Osteoblast (primary cell): ENCODE measurements at regions not wholly inside any gene's neighbourhood (a gene's known extent, or its start where the extent isn't known, plus 50 kb on each side); places are given as distances from the start of the nearest gene placed in this dataset.

ENCODE experiments used
- DNase-seq: peaks from one replicate; pipeline ENCODE4 v3.0.0; 2011; ENCODE audit warnings: low spot score, mixed read lengths; ENCODE audit not compliant: insufficient read length; ENCODE audit errors: missing footprints
- H2AFZ ChIP-seq: 2 replicates; pipeline ENCODE4 v1.6.0; 2011; ENCODE audit warnings: mild to moderate bottlenecking, low read length
- H3K27ac ChIP-seq: 2 replicates; pipeline ENCODE4 v1.5.1; 2011; ENCODE audit warnings: mild to moderate bottlenecking, low read depth, low read length, moderate library complexity
- H3K27me3 ChIP-seq: 2 replicates; pipeline ENCODE4 v1.6.0; 2012; ENCODE audit warnings: mild to moderate bottlenecking, control low read depth, inconsistent platforms, low read length, moderate library complexity; ENCODE audit not compliant: insufficient read depth
- H3K36me3 ChIP-seq: 2 replicates; pipeline ENCODE4 v1.5.1; 2011; ENCODE audit warnings: mild to moderate bottlenecking, low read length, control low read depth, moderate library complexity; ENCODE audit not compliant: insufficient read depth
- H3K4me1 ChIP-seq: 2 replicates; pipeline ENCODE4 v1.5.1; 2011; ENCODE audit warnings: mild to moderate bottlenecking, low read length, control low read depth, moderate library complexity; ENCODE audit not compliant: insufficient read depth
- H3K4me2 ChIP-seq: 2 replicates; pipeline ENCODE4 v1.6.0; 2011; ENCODE audit warnings: mild to moderate bottlenecking, low read length; ENCODE audit not compliant: insufficient read depth
- H3K4me3 ChIP-seq: fragments of 200-600 bp; sonication (generic); 3 replicates; pipeline ENCODE4 v1.5.1; 2012; ENCODE audit warnings: mild to moderate bottlenecking, low read length, inconsistent platforms; ENCODE audit not compliant: insufficient read depth
- H3K79me2 ChIP-seq: 2 replicates; pipeline ENCODE4 v1.6.0; 2012; ENCODE audit warnings: mild to moderate bottlenecking, low read length, control low read depth, inconsistent platforms; ENCODE audit not compliant: insufficient read depth
- H3K9me3 ChIP-seq: 2 replicates; pipeline ENCODE4 v1.5.1; 2011; ENCODE audit warnings: low read depth, low read length, control low read depth
- H4K20me1 ChIP-seq: 2 replicates; pipeline ENCODE4 v1.6.0; 2012; ENCODE audit warnings: mild to moderate bottlenecking, low read length, control low read depth; ENCODE audit not compliant: insufficient read depth
- TF ChIP-seq, protein P1 (sequence below): IDR thresholded peaks from 2 replicates; pipeline ENCODE4 v1.5.1; 2011; ENCODE audit warnings: mild to moderate bottlenecking, low read depth, low read length, moderate library complexity; ENCODE audit errors: extremely low read depth

DNA sequence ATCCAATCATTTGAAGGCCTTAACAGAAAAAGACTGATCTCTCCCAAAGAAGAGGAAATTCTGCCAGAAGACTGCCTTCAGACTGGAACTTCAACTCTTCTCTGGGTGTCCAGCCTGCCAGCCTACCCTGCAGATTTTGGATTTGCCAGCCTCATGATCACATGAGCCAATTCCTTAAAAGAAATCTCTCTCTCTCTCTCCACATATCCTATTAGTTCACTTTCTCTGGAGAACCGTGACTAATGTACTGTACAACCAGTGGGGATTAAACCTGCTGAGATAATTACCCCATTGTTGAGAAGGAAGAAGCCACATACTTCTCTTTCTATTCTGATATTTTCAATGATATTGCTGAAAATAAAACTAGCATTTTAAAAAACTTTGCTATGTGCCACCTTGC, 711.3 kb upstream of the AMOT start:
- Histone ChIP-seq H3K4me2 (no peak overlapping the region), H2AFZ (no peak overlapping the region), H3K27me3 (no peaks in the 10 kb centered on the region), H4K20me1 (no peaks in the 10 kb centered on the region), H3K4me3 (no peak overlapping the region), H3K4me1 (no peaks in the 10 kb centered on the region), H3K9me3 (no peaks in the 10 kb centered on the region), H3K79me2 (no peaks in the 10 kb centered on the region), H3K36me3 (no peaks in the 10 kb centered on the region), H3K27ac (no peak overlapping the region)
- DNase-seq, result no peak
- TF ChIP-seq, protein P1, sequence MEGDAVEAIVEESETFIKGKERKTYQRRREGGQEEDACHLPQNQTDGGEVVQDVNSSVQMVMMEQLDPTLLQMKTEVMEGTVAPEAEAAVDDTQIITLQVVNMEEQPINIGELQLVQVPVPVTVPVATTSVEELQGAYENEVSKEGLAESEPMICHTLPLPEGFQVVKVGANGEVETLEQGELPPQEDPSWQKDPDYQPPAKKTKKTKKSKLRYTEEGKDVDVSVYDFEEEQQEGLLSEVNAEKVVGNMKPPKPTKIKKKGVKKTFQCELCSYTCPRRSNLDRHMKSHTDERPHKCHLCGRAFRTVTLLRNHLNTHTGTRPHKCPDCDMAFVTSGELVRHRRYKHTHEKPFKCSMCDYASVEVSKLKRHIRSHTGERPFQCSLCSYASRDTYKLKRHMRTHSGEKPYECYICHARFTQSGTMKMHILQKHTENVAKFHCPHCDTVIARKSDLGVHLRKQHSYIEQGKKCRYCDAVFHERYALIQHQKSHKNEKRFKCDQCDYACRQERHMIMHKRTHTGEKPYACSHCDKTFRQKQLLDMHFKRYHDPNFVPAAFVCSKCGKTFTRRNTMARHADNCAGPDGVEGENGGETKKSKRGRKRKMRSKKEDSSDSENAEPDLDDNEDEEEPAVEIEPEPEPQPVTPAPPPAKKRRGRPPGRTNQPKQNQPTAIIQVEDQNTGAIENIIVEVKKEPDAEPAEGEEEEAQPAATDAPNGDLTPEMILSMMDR, result no peak

GRCh38 chrX:113548308-113549015, 707.8 kb upstream of the AMOT start:
- Histone ChIP-seq H3K9me3 (no peaks in the 10 kb centered on the region), H3K27me3 (no peaks in the 10 kb centered on the region), H3K36me3 (no peaks in the 10 kb centered on the region), H3K4me2 (no peak overlapping the region), H3K4me1 (no peaks in the 10 kb centered on the region), H4K20me1 (no peaks in the 10 kb centered on the region), H3K4me3 (no peak overlapping the region), H3K79me2 (no peaks in the 10 kb centered on the region), H3K27ac (no peak overlapping the region), H2AFZ (no peak overlapping the region)
- TF ChIP-seq, protein P1, result no peak
- peak; percentile 35 for DNase-seq

DNA sequence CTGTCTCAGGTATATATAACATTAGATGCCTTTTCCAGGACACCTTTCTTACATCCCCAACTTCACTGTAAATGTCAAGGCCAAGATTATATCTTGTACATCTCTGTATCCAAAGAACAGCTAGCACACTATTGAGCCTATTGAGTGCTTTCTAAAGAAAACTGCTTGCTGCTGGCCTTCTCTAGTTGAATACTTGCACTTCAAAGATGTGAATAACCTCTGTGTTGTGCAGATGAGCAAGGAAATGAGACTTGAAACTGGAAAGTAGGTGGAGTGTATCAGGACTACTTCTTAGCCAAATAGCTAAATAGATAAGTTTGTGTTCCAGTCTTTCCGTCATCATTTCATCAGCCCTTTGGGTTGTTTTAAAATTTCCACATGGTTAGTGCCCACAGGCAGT, 704.4 kb upstream of the AMOT start:
- H3K4me2 ChIP-seq, result no peak overlapping the region
- TF ChIP-seq, protein P1, result no peak
- no peaks in the 10 kb centered on the region for H3K9me3 ChIP-seq
- H3K36me3 ChIP-seq, result no peaks in the 10 kb centered on the region
- no peak overlapping the region for H3K4me3 ChIP-seq
- DNase-seq, result no peak
- H3K27me3 ChIP-seq, result no peaks in the 10 kb centered on the region
- no peaks in the 10 kb centered on the region for H4K20me1 ChIP-seq
- no peaks in the 10 kb centered on the region for H3K79me2 ChIP-seq
- H2AFZ ChIP-seq, result no peak overlapping the region
- H3K4me1 ChIP-seq, result no peaks in the 10 kb centered on the region
- no peak overlapping the region for H3K27ac ChIP-seq

GRCh38 chrX:113539599-113540356, 699.1 kb upstream of the AMOT start:
- Histone ChIP-seq H3K9me3 (no peaks in the 10 kb centered on the region), H3K79me2 (no peaks in the 10 kb centered on the region), H4K20me1 (no peaks in the 10 kb centered on the region), H2AFZ (no peak overlapping the region), H3K4me2 (no peak overlapping the region), H3K4me1 (no peaks in the 10 kb centered on the region), H3K27ac (no peak overlapping the region), H3K36me3 (no peaks in the 10 kb centered on the region), H3K27me3 (no peaks in the 10 kb centered on the region), H3K4me3 (no peak overlapping the region)
- TF ChIP-seq, protein P1, result no peak
- no peak for DNase-seq
